Peyer's patch (tissue), 4 donors: ENCODE measurements at regions not wholly inside any gene's neighbourhood (a gene's known extent, or its start where the extent isn't known, plus 50 kb on each side); places are given as distances from the start of the nearest gene placed in this dataset.
"Not testable (repeated sequence)": the region's sequence is repeated elsewhere in the genome, so short reads cannot be mapped to it uniquely, and the experiment has no call there.

Experiments
- DNase-seq, 3 donors: peaks; one replicate each; pipeline ENCODE4 v3.0.0-alpha.2; 2017 to 2019
- H3K27ac ChIP-seq, 4 donors: fragments of 200-600 bp; sonication (generic); one replicate each; pipeline ENCODE4 v1.5.1; 2016 to 2019
- H3K27me3 ChIP-seq, 2 donors: fragments of 200-600 bp; sonication (generic); one replicate each; pipeline ENCODE4 v1.5.1; 2019
- H3K36me3 ChIP-seq, 3 donors: fragments of 200-600 bp; sonication (generic); one replicate each; pipeline ENCODE4 v1.5.1; 2016 to 2019
- H3K4me1 ChIP-seq, 4 donors: fragments of 200-600 bp; sonication (generic); one replicate each; pipeline ENCODE4 v1.5.1; 2016 to 2019
- H3K4me3 ChIP-seq, 4 donors: fragments of 200-600 bp; sonication (generic); 1 replicate in 3 of 4; 2 replicates in 1 of 4; pipeline ENCODE4 v1.5.1; 2016 to 2019; ENCODE audit warnings: mild to moderate bottlenecking in 1 of 4
- H3K9me3 ChIP-seq, 4 donors: fragments of 200-600 bp; sonication (generic); one replicate each; pipeline ENCODE4 v1.5.1; 2016 to 2019; ENCODE audit warnings: mild to moderate bottlenecking in 1 of 4
- CTCF ChIP-seq, 6 experiments: fragments of 450-650 bp in 4 of 6; fragments of 200-600 bp in 2 of 6; sonication (generic) in 1 of 6; IDR thresholded peaks; one replicate each; pipeline ENCODE4 v1.5.1; 2017 to 2019; ENCODE audit warnings: antibody characterized with exemption in 6 of 6, mild to moderate bottlenecking in 3 of 6, moderate library complexity in 1 of 6
- POLR2A ChIP-seq, 2 donors: fragments of 450-650 bp; IDR thresholded peaks; one replicate each; pipeline ENCODE4 v1.5.1; 2017; ENCODE audit warnings: antibody characterized with exemption in 2 of 2, mild to moderate bottlenecking in 2 of 2, moderate library complexity in 2 of 2

- Histone ChIP-seq H3K27ac (no peak overlapping the region), H3K4me3 (no peak overlapping the region), H3K36me3 (no peaks in the 10 kb centered on the region), H3K27me3 (no peaks in the 10 kb centered on the region), H3K4me1 (no peaks in the 10 kb centered on the region), H3K9me3 (no peaks in the 10 kb centered on the region)
- no peak for TF ChIP-seq CTCF (IDR thresholded peaks at IDR 0.05)
- no peak for TF ChIP-seq POLR2A (IDR thresholded peaks at IDR 0.05)
- no peak for DNase-seq
Observed at GRCh38 chr14:48247977-48248376, 572.6 kb upstream of the MDGA2 start.

- no peaks in the 10 kb centered on the region for H3K27me3 ChIP-seq
Observed at GRCh38 chr14:48243900-48244299, 568.5 kb upstream of the MDGA2 start.

GRCh38 chr14:48229091-48229490, 553.7 kb upstream of the MDGA2 start:
- TF ChIP-seq CTCF (IDR thresholded peaks at IDR 0.05): no peak
- no peak for TF ChIP-seq POLR2A (IDR thresholded peaks at IDR 0.05)
- Histone ChIP-seq H3K4me1 (no peaks in the 10 kb centered on the region), H3K27ac (no peak overlapping the region), H3K27me3 (no peaks in the 10 kb centered on the region), H3K36me3 (no peaks in the 10 kb centered on the region), H3K9me3 (no peaks in the 10 kb centered on the region), H3K4me3 (no peak overlapping the region)
- no peak for DNase-seq

More at GRCh38 chr14:48243900-48244299, 568.5 kb upstream of the MDGA2 start:
- no peak overlapping the region for H3K27ac ChIP-seq
- no peak for TF ChIP-seq CTCF (IDR thresholded peaks at IDR 0.05)
- TF ChIP-seq POLR2A (IDR thresholded peaks at IDR 0.05): no peak
- no peak overlapping the region for H3K4me3 ChIP-seq
- no peaks in the 10 kb centered on the region for H3K36me3 ChIP-seq
- DNase-seq: no peak
- H3K4me1 ChIP-seq: no peaks in the 10 kb centered on the region
- no peaks in the 10 kb centered on the region for H3K9me3 ChIP-seq

GRCh38 chr14:48193893-48194292, 518.5 kb upstream of the MDGA2 start:
- Histone ChIP-seq H3K4me1 (no peaks in the 10 kb centered on the region), H3K9me3 (no peaks in the 10 kb centered on the region), H3K27me3 (no peaks in the 10 kb centered on the region), H3K4me3 (no peak overlapping the region), H3K27ac (no peak overlapping the region), H3K36me3 (no peaks in the 10 kb centered on the region)
- no peak for DNase-seq
- TF ChIP-seq POLR2A (IDR thresholded peaks at IDR 0.05) (no peak), CTCF (IDR thresholded peaks at IDR 0.05) (no peak)

GRCh38 chr14:48149624-48150023, 474.2 kb upstream of the MDGA2 start:
- not testable (repeated sequence) for H3K27ac ChIP-seq, H3K4me1 ChIP-seq, H3K36me3 ChIP-seq, DNase-seq, H3K27me3 ChIP-seq, H3K4me3 ChIP-seq, H3K9me3 ChIP-seq

GRCh38 chr14:48140804-48141203, 465.4 kb upstream of the MDGA2 start:
- TF ChIP-seq POLR2A (IDR thresholded peaks at IDR 0.05): no peak
- no peak for TF ChIP-seq CTCF (IDR thresholded peaks at IDR 0.05)
- H3K4me1 ChIP-seq: no peaks in the 10 kb centered on the region
- H3K27me3 ChIP-seq: no peaks in the 10 kb centered on the region
- H3K27ac ChIP-seq: no peak overlapping the region
- H3K36me3 ChIP-seq: no peaks in the 10 kb centered on the region
- no peaks in the 10 kb centered on the region for H3K9me3 ChIP-seq
- no peak overlapping the region for H3K4me3 ChIP-seq
- no peak for DNase-seq
